M059J (cell line): ENCODE measurements at regions not wholly inside any gene's neighbourhood (a gene's known extent, or its start where the extent isn't known, plus 50 kb on each side); places are given as distances from the start of the nearest gene placed in this dataset.
"Not testable (repeated sequence)": the region's sequence is repeated elsewhere in the genome, so short reads cannot be mapped to it uniquely, and the experiment has no call there.

Experiments
- DNase-seq: peaks from one replicate; pipeline ENCODE4 v3.0.0-alpha.2; 2012; ENCODE audit warnings: low read depth

DNA sequence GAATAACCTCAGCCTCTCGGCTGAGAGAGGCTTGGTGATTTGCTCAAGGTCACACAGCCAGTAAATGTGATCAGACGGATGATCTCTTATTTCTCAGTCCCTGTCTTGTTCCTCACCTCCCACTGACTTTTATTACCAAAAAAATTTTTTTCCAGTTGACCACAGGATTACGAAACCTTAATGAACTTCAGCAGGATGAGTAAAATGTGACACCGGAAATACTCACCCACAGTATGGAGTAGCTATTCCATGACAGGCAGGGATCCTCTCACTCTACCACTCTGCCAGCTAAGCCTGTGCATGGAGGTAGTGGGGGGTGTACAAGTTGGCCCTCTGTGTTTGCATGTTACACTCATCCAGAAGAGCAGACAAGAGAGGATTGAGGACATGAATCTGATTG, 916.4 kb downstream of the UQCRFS1 start:
- DNase-seq, result no peak

DNA sequence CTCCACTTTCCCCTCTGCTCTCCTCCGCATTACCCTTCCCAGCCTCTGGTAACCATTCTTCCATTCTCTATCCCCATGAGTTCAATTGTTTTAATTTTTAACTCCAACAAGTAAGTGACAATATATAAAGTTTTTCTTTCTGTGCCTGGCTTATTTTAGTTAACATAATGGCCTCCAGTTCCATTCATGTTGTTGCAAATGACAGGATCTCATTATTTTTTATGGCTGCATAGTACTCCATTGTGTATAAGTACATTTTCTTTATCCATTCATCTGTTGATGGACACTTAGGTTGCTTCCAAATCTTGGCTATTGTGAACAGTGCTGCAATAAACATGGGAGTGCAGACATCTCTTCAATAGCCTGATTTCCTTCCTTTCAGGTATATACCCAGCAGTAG, 918.0 kb downstream of the UQCRFS1 start:
- not testable (repeated sequence) for DNase-seq

DNA sequence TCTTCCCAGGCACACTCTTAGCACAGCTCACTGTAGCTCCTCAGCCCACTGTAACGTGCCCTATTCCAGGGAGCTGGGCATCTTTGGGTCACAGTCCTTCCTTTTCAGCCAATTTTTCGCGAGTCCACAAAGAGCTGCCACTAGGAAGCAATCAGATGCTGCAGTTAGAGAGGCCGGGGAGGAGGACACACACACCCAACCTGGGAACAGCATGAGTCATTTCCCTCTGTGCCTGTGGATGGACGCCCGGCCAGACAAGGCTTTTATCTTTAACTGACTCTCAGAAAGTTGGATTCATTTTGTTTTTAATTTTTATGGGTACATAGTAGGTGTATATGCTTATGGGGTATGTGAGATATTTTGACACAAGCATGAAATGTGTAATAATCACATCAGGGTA, 918.6 kb downstream of the UQCRFS1 start:
- no peak for DNase-seq

DNA sequence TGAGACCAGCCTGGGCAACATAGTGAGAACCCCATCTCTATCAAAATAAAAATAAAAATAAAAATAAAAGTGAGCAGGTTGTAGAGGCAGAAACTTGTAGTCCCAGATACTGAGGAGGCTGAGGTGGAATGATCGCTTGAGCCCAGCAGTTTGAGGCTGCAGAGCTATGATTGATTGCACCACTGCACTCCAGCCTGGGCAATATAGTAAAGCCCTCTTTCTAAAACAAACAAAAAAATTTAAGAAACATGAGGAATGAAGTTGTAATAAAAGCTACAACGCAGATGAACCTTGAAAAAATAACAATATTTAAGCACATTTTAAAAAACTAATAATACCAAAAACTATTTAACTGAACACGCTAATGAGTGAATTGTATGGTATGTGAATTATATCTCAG, 919.3 kb downstream of the UQCRFS1 start:
- DNase-seq, result no peak

DNA sequence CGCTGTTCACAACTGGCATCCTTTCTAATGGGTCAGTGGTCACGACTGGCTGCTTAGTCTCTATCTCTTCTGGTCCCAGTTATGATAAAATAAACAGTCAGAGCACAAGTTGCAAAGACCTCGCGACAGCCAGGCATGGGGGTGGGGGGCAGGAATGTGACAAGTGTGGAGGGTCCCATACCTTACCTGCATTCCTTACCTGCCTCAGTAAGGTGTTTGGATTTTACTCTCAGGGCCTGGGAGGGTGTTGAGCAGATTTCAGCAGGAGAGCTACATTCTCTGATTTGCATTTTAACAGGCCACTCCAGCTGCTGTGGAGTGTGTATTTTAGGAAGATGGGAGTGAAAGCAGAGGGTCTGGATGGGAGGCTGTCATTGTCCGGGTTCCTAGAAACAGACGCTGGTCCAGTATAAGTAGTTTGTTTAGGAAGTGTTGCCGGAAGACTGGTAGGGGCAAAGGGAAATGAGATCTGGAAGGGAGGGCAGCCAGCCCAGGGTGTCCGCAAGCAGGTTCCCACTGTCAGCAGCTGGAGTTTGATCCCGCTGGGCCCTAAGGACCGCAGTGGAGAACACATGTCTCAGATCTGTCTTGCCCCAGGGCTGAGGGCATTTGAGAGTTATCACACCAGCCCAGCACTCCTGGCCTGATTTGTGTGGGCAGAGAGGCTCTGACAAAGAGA, 920.0 kb downstream of the UQCRFS1 start:
- DNase-seq, result no peak

DNA sequence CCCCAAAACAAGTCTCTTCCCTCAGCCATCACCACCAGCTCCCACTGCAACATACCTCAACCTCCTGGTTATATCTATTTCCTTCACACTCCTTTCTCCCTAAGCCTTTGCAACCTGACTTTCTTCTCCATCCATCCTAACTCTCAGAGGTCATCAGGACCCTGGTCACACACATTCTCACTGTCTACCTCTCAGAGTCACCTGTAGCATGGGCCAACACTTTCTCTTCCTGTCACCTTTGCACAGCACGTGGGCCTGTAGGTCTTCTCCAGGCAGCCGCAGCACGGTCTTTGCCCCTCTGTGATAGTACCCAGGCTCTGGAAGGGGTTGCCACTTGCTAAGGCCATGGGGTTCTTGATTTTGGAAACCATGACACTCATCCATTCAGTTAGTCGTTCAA, 921.1 kb downstream of the UQCRFS1 start:
- DNase-seq, result no peak

DNA sequence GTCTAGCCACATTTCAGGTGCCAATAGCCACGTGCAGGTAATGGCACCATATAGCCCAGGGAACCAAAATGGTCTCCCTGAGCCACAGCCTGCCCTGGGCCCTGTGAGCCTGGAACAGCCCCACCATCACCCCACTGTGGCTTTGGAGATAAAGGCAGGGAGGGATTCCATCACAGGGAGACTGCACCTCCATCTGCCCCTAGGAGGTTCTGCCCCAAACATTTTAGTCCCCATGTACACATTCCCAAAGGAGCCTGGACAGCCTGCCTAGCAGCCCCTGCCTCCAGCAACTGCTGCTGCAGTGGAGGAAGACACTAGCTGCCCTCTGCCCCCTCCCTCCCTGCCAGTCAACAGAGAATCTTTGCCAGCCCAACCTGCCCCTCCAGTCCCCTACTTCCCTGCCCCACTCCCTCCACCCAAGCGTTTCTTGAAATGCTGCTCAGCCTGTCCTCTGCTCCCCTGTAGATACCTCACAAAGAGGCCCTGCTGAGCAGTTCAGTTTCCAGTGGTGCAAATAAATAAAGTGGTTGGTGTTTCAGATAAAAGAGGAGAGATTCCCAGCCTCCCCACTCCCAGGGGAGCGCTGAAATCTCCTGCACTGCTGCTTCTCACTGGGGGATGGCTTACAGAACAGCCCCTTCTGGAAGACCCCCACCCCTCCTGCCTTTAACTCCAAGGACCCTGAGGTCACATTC, 921.8 kb downstream of the UQCRFS1 start:
- DNase-seq, result no peak

DNA sequence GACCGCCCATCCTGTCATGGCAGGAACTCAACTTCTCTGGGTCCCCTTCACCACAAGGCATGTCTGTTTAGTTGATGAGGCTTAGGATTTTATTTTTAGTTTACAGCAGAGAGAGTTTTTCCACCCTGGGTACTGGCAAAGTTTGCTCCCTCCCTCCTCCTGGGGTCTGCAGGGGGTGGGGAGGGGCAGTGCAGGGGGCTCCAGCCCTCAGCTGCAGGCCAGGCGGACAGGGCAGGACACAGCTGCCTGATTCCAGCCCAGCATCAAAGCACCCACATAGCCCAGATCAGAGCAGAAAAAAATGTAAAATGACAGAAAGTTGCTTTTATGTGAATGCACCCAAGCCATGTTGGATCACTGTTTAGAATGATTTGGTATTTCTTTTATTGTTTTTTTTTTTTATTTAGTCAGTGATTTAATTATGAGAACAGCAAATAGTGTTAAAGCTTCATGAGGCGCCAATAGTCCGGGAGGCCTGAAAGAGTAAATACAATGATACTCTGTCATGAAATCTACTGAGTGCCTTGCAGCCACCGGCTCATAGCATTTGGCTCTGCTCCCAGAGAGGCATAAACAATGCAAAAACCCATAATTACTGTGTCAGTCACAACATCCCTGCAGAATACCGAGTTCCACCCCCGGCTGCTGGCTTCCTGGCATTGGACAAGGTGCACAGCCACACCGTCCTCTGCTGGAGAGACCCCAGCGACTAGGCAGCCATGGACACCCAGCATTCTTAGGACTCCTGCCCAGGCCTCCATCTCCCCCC, 923.5 kb downstream of the UQCRFS1 start:
- no peak for DNase-seq

DNA sequence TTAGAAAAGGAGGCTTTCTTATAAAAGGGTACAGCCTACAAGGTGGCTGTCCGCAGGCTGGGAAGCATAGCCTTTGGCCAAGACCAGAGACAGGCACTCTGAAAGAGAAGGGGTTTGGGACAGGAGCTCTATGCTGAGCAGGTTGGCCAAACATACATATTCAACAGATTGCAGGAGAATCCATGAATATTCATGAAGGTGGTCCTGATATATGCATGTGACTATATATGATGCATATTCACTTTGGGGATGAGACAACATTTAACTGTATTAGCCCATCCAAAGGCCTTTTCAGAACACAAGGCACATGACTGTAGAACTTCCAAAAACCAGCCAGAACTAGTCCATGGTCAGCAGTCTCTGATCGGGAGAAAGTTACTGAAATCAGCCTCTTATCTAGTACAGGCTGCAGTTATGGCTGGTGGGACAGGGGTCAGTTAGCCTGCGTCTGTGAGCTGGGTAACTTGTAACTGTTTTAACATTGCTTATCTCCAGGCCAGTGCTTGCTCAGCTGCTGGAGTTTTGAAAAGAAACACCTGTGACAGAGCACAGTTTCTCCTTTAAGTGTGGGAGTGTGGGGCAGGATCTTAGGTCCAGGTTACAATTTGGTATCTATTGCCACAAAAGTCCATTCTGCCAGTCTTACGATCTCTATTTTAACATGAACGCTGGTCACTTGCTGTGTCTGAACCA, 924.2 kb downstream of the UQCRFS1 start:
- DNase-seq, result no peak

DNA sequence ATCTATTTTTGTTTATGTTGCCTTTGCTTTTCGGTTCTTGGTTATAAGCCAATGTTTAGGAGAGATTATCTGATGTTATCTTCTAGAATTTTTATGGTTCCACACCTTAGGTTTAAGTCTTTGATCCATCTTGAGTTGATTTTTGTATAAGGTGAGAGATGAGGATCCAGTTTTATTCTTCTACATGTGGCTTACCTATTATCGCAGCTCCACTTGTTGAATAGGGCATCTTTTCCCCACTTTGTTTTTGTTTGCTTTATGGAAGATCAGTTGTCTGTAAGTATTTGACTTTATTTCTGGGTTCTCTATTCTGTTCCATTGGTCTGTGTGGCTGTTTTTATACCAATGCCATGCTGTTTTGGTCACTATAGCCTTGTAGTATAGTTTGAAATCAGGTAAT, 927.0 kb downstream of the UQCRFS1 start:
- no peak for DNase-seq

DNA sequence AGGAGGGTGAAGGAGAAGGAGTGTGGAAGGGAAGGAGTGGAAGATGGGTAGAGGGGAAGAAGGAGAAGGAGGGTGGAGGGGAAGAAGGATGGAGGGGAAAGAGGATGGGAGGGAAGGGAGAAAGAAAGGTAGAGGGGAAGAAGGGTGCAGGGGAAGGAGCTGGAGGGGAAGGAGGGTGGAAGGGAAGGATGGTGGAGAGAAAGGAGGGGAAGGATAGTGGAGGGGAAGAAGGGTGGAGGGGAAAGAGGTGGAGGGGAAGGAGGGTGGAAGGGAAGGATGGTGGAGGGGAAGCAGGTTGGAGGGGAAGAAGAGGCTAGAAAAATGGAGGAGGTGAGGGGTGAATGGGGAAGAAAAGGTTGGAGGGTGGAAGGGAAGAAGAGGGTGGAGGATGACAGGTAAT, 927.9 kb downstream of the UQCRFS1 start:
- DNase-seq, result no peak

DNA sequence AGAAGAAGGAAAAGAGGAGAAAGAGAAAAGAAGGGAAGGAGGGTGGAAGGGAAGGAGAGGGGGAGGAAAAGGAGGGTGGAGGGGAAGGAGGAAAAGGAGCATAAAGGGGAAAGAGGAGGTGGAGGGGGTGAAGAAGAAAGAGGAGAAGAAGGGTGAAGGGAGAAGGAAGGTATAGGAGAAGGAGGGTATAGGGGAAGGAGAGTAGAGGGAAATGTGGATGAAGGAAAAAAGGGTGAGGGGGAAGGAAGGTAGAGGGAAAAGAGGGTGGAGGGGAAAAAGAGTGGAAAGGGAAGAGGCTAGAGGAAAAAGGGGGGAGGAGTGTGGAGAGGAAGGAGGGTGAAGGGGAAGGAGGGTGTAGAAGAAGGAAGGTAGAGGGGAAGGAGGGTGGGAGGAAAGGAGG, 928.6 kb downstream of the UQCRFS1 start:
- no peak for DNase-seq

DNA sequence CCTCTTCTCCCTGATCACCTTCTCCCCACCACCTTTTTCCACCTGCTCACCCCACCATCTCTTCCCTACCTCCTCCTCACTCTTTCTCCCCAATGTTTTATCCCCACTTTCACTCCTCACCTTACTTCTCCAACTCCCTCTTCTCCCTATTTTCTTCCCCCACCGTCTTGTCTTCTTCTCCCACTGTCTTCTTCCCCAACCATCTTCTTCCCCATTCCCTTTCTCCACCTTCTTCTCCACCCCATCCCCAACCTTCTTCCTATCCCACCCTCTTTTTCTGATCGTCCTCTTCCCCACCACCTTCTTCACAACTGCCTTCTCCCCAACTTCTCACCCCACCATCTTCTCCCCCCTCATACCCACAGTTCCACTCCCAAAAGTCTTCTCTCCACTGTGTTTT, 929.4 kb downstream of the UQCRFS1 start:
- no peak for DNase-seq

DNA sequence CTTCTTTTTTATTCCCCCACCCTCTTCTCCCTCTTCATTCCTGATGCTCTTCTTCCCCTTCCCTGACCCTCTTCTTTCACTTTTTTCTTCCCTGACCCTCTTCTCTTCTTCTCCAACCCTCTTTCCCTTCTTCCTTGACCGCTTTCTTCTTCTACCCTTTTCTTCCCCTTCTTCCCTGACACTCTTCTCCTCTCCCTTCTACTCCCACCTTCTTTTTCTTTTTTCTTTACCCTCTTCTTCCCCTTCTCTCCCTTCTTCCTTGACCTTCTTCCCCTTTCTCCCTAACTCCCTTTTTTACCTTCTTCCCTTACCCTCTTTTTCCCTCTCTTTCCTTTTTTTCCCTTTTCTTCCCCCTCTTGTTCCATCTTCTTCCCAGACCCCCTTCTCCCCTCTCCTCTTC, 931.3 kb downstream of the UQCRFS1 start:
- DNase-seq, result no peak

DNA sequence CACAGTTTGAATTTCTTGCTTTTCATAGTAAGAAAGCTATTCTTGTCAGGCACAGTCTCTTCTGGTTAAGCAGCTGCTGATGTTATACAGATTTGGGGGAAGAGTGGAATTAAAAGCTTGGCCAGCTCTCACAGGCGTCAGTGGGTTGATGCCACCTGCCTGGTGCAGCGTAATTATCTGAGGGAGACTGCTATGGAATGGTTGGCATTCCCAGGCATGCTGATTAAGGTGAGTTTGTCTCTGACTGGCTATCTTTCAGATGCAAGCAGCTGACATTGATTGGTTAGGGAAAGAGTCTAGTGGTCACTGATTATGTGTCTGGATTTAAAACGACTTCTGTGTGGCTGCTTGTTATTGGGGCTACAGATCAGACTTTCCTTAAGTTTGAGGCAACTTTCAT, 948.4 kb downstream of the UQCRFS1 start:
- no peak for DNase-seq

DNA sequence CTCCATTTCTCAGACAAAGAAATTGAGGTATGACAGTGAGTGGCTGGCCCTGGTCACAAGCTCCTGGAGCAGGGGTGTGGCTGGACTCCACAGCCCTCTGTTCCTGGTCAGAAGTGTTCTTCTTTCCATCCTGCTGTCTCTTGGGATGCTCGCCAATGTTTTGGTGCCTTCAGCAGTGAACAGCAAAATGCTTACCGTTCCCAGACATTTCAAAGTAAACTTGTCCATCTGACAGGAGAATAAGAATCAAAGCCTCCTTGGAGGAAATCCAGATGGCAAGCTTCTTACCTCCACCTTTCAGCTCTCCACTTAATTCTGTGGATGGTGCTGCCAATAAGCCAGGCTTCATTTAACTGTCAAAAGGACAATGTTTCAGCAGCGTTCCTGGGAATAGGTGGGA, 954.1 kb downstream of the UQCRFS1 start:
- DNase-seq, result no peak

DNA sequence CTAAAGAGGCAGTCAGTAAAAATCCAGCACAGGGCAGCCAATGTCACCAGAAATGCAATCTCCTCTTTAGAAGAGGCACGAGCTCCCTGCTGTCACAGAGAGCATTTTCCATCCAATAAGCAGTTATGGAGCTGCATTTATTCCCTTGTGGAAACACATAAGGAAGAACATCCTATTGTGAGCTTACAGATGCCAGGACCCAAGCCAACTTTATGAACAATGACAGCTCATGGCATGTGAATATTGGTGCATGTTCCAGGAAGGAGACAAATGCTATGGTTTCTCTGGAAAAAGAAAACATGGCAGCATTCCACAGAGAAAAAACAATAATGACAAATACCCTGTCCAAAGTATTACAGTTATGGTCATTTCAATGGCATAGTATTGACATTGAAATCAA, 955.6 kb downstream of the UQCRFS1 start:
- no peak for DNase-seq

DNA sequence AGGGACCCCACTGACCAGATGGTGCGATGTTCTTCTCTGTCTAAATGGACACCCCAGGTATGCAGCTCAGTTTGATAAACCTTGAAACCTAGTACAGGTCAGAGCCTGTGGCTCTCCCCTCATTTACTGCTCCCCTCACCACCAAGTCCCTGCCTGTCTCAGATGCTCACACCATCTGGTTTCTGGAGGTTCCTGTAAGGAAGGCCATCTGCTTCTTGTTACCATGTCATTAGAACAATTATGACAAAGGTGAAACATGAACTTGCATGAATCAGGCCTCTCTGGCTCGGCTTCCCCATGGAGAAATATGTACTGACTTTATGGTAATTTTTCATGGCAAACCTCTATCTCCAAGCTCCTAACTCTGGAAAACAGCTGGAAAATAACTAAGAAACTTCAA, 965.7 kb downstream of the UQCRFS1 start:
- DNase-seq, result no peak

DNA sequence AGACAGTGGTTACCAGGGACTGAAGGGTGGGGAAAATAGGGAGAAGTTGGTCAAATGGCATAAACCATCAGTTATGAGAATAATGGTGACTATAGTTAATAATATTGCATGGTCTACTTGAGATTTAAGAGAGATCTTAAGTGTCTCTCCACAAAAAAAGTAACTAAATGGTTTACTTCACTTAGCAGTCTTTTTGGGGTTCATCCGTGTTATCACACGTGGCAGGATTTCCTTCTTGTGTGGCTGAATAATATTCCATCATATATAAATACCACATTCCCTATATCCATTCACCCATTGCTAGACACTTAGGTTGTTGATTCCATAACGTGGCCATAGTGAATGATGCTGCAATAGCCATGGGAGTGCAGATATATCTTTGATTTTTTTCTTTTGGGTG, 967.0 kb downstream of the UQCRFS1 start:
- DNase-seq, result no peak

DNA sequence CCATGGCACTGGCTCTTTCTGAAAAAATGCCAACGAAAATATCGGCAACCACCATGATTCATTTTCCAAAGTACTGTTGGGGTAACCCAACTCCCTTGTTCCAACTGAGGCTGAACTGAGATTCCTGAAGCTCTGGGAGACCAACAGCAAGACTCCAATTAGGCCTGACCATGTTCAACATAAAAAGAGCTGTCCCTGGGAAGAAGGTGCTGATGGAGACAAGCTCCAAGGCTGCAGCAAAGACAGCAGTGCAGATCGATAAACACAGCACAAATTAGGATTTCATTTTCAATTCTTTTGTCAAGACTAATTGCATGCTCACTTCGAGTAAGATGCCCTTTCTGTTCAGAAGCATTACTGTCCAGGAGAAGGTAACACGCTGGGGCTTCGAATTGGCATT, 968.0 kb downstream of the UQCRFS1 start:
- no peak for DNase-seq

DNA sequence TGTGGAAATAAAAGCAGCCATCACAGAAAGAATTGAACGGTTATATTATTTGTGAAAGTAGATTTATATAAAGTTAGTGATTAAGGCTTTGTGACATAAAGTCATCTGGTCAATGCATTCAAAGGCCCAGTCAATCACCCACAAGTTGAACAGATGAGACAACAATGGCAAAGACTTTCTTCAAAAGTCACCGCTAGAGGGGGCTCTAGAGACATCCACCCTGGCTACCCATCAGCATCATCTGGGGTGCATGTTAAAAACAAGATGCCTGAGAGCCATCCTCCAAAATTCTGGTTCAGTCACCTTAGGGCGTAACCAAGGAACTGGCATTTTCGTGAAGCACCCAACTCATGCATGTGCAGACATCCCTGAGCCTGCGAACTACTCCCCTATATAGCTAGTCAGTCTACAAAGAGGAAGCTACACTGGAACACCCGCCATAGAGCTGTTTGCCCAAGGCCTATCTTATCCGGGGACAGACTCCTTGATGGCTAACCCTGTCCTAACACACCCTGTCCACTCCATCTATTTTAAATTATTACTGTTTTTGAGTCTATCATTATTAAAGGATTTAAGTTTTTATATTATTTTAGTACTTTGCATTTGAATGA, 970.5 kb downstream of the UQCRFS1 start:
- DNase-seq, result peak; percentile 2

DNA sequence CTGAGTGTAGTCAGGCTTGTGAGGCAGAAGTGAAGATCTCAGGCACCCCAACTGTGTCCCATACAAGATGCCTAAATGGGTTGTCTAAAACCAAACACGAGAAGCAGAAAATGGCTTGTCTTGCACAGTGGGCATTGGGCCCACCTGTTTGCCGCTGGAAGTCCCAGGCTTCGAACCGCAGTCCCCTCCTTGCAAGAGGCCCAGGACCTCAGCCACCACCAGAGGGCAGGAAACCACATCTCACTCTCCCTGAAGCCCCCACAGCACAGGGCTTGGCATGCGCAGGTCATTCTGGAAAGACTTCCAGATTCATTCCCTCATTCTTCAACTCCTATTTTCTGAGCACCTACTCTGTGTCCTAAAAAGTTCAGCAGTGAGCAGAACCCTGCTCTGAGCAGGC, 973.7 kb downstream of the UQCRFS1 start:
- DNase-seq, result no peak
